ENCODE measurements at regions not wholly inside any gene's neighbourhood (a gene's known extent, or its start where the extent isn't known, plus 50 kb on each side); places are given as distances from the start of the nearest gene placed in this dataset.
"Not testable (repeated sequence)": the region's sequence is repeated elsewhere in the genome, so short reads cannot be mapped to it uniquely, and the experiment has no call there.

GRCh38 chr21:23811805-23812204 is 1795.5 kb downstream of the MRPL39 start:
- DNase-seq, result no peak

- DNase-seq, result no peak
Measured at GRCh38 chr21:23809573-23809972, 1797.7 kb downstream of the MRPL39 start.

GRCh38 chr21:23806966-23807548 is 1800.2 kb downstream of the MRPL39 start:
- DNase-seq, result not testable (repeated sequence)

- DNase-seq, result no peak
Measured at GRCh38 chr21:23804866-23805265, 1802.4 kb downstream of the MRPL39 start.

- DNase-seq, result no peak
Measured at GRCh38 chr21:23801292-23801691, 1806.0 kb downstream of the MRPL39 start.

- no peak for DNase-seq
Measured at GRCh38 chr21:23799376-23799775, 1807.9 kb downstream of the MRPL39 start.

GRCh38 chr21:23792300-23792699 is 1815.0 kb downstream of the MRPL39 start:
- DNase-seq, result no peak

- DNase-seq, result no peak
Measured at GRCh38 chr21:23789864-23790263, 1817.4 kb downstream of the MRPL39 start.

- no peak for DNase-seq
Measured at GRCh38 chr21:23780326-23780725, 1827.0 kb downstream of the MRPL39 start.

GRCh38 chr21:23743821-23744220 is 1863.5 kb downstream of the MRPL39 start:
- DNase-seq, result no peak

- DNase-seq, result no peak
Measured at GRCh38 chr21:23740463-23740862, 1866.8 kb downstream of the MRPL39 start.

- DNase-seq, result no peak
Measured at GRCh38 chr21:23732776-23733175, 1874.5 kb downstream of the MRPL39 start.

- no peak for DNase-seq
Measured at GRCh38 chr21:23729331-23729730, 1878.0 kb downstream of the MRPL39 start.

- DNase-seq, result no peak
Measured at GRCh38 chr21:23725576-23725975, 1881.7 kb downstream of the MRPL39 start.

GRCh38 chr21:23718446-23719285 is 1888.6 kb downstream of the MRPL39 start:
- DNase-seq, result no peak

- no peak for DNase-seq
Measured at GRCh38 chr21:23712166-23712565, 1895.1 kb downstream of the MRPL39 start.

- DNase-seq, result no peak
Measured at GRCh38 chr21:23706431-23706830, 1900.8 kb downstream of the MRPL39 start.

- no peak for DNase-seq
Measured at GRCh38 chr21:23699402-23699801, 1907.9 kb downstream of the MRPL39 start.

- no peak for DNase-seq
Measured at GRCh38 chr21:23698619-23699018, 1908.7 kb downstream of the MRPL39 start.

GRCh38 chr21:23695443-23695842 is 1911.8 kb downstream of the MRPL39 start:
- DNase-seq, result no peak

GRCh38 chr21:23694390-23694789 is 1912.9 kb downstream of the MRPL39 start:
- no peak for DNase-seq

- DNase-seq, result no peak
Measured at GRCh38 chr21:23690316-23690715, 1917.0 kb downstream of the MRPL39 start.

- DNase-seq, result no peak
Measured at GRCh38 chr21:23686737-23687523, 1920.4 kb downstream of the MRPL39 start.

GRCh38 chr21:23684431-23684830 is 1922.8 kb downstream of the MRPL39 start:
- no peak for DNase-seq
